HCT116 (cell line): ENCODE measurements at regions not wholly inside any gene's neighbourhood (a gene's known extent, or its start where the extent isn't known, plus 50 kb on each side); places are given as distances from the start of the nearest gene placed in this dataset.

ENCODE experiments used
- ATF3 ChIP-seq: IDR thresholded peaks from 2 replicates; pipeline ENCODE4 v1.6.1; 2012
- CTCF ChIP-seq, 3 experiments: fragments of 200-600 bp in 1 of 3; sonication (generic) in 1 of 3; IDR thresholded peaks in 2 of 3; conservative IDR thresholded peaks in 1 of 3; 2 replicates each; pipeline ENCODE4 v1.5.1; 2012 to 2017; ENCODE audit warnings: low read depth in 2 of 3, low read length in 2 of 3, antibody characterized with exemption in 1 of 3, borderline replicate concordance in 1 of 3, control low read depth in 1 of 3, mild to moderate bottlenecking in 1 of 3, mixed read lengths in 1 of 3, mixed run types in 1 of 3, moderate library complexity in 1 of 3; ENCODE audit not compliant: insufficient read depth in 1 of 3
- EGR1 ChIP-seq: IDR thresholded peaks from 2 replicates; pipeline ENCODE4 v1.6.1; 2012; ENCODE audit warnings: low read depth
- EZH2 ChIP-seq: fragments of 200-600 bp; sonication (generic); IDR thresholded peaks from 2 replicates; pipeline ENCODE4 v1.6.1; 2017; ENCODE audit warnings: antibody characterized with exemption, mixed run types
- EZH2phosphoT487 ChIP-seq: fragments of 200-600 bp; IDR thresholded peaks from 2 replicates; pipeline ENCODE4 v1.6.1; 2018; ENCODE audit warnings: antibody characterized with exemption, borderline replicate concordance
- POLR2A ChIP-seq: IDR thresholded peaks from 2 replicates; pipeline ENCODE4 v1.7.0; 2011; ENCODE audit warnings: borderline replicate concordance; ENCODE audit not compliant: insufficient read depth, insufficient read length; ENCODE audit errors: extremely low read depth
- POLR2AphosphoS5 ChIP-seq: IDR thresholded peaks from 2 replicates; pipeline ENCODE4 v1.6.1; 2011; ENCODE audit warnings: mild to moderate bottlenecking, low read depth, low read length, moderate library complexity
- RAD21 ChIP-seq: IDR thresholded peaks from 2 replicates; pipeline ENCODE4 v1.6.1; 2012; ENCODE audit warnings: low read depth, mild to moderate bottlenecking
- REST ChIP-seq: IDR thresholded peaks from 2 replicates; pipeline ENCODE4 v1.6.1; 2012; ENCODE audit warnings: low read depth
- SIN3A ChIP-seq: IDR thresholded peaks from 2 replicates; pipeline ENCODE4 v1.6.1; 2012; ENCODE audit warnings: low read depth
- TCF7L2 ChIP-seq: IDR thresholded peaks from 2 replicates; pipeline ENCODE4 v1.7.0; 2011; ENCODE audit warnings: borderline replicate concordance, inconsistent platforms; ENCODE audit not compliant: insufficient read depth, insufficient read length; ENCODE audit errors: extremely low read depth
- YY1 ChIP-seq: IDR thresholded peaks from 2 replicates; pipeline ENCODE4 v1.6.1; 2011; ENCODE audit warnings: low read length, low read depth, moderate library complexity, mild to moderate bottlenecking; ENCODE audit not compliant: insufficient replicate concordance; ENCODE audit errors: extremely low read depth
- ZBTB33 ChIP-seq: IDR thresholded peaks from 2 replicates; pipeline ENCODE4 v1.6.1; 2011; ENCODE audit warnings: mild to moderate bottlenecking, low read length, moderate library complexity; ENCODE audit not compliant: insufficient replicate concordance; ENCODE audit errors: extremely low read depth
- ZNF274 ChIP-seq: fragments of 200-500 bp; sonication (Bioruptor generic); IDR thresholded peaks from 2 replicates; pipeline ENCODE4 v1.6.1; 2014; ENCODE audit warnings: mild to moderate bottlenecking, low read depth, low read length, inconsistent platforms

GRCh38 chr2:187150670-187151069, 297.4 kb downstream of the CALCRL start:
- TF ChIP-seq CTCF (IDR thresholded peaks at IDR 0.05 in 2 of 3, conservative IDR thresholded peaks at IDR 0.05 in 1 of 3; ENCODE audit: borderline replicate concordance in 1 of 3, insufficient read depth in 1 of 3, low read depth in 2 of 3, low read length in 2 of 3) (no peak), YY1 (no peak), EZH2 (no peak), POLR2A (no peak), POLR2AphosphoS5 (no peak), EZH2phosphoT487 (no peak), ZNF274 (no peak), RAD21 (no peak), REST (no peak), EGR1 (no peak), ATF3 (no peak), TCF7L2 (no peak), ZBTB33 (no peak), SIN3A (no peak)
